ENCODE measurements at regions not wholly inside any gene's neighbourhood (a gene's known extent, or its start where the extent isn't known, plus 50 kb on each side); places are given as distances from the start of the nearest gene placed in this dataset.
A peak's percentile ranks its signal among the peaks of the same experiment; 100 is the strongest.

GRCh38 chr2:78318275-78318674, 707.2 kb upstream of the REG3G start:
- DNase-seq = no peak

DNA sequence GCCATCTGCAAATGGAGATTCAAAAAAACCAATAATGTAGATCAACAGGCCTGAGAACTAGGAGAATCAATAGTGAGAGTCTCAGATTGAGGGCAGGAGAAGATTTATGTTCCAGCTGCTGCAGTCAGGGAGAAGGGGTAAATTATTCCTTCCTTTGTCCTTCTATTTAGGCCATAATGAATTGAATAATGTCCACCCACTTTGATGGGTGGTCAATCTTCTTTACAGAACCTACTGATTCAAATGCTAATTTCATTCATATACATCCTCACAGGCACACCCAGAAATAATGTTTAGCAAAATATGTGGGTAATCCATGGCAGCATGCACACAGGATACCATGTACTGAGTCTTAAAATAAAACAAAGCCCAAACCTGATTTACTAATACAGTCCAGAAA, 695.3 kb upstream of the REG3G start:
- DNase-seq = no peak

GRCh38 chr2:78351208-78351607, 674.3 kb upstream of the REG3G start:
- DNase-seq = peak; percentile 6

DNA sequence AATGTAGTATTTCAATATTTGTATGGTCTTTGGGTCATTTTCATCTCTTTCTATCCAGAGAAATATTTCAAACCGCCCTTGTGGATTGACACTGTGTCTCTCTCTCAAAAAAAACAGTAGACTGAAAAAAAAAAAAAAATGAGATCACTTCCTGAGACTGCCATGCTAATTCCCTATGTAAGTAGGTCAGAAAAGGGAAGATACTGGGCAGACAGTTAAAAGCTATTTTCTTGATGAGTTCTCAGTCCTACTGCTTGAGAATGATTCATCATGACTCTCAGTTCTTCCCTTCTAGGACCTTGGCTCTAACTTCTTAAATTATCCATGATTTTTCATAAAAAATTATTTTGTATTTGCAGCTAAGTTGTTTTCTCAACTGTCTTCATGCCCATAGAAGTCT, 672.3 kb upstream of the REG3G start:
- DNase-seq = no peak

DNA sequence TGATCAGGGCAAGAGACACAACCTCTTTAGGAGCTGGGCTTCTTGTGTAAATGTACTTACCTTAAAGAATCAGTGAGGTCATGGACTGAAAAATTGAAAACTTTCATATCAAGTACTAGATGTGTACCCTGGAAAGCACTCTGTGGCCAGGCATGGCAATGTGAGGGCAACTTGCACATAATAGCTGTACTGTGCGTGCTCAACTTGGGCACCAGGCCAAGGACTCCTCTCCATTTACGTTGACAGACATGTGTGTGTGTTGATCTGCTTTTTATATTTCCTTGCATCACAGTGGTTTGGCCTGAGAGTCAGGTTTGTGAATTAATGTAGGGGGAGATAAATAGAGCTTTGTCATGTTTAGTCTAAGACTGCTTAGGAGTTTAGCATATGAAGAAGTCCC, 669.5 kb upstream of the REG3G start:
- no peak for DNase-seq

GRCh38 chr2:78383576-78383975, 641.9 kb upstream of the REG3G start:
- DNase-seq = no peak

GRCh38 chr2:78397198-78397597, 628.3 kb upstream of the REG3G start:
- DNase-seq = no peak

DNA sequence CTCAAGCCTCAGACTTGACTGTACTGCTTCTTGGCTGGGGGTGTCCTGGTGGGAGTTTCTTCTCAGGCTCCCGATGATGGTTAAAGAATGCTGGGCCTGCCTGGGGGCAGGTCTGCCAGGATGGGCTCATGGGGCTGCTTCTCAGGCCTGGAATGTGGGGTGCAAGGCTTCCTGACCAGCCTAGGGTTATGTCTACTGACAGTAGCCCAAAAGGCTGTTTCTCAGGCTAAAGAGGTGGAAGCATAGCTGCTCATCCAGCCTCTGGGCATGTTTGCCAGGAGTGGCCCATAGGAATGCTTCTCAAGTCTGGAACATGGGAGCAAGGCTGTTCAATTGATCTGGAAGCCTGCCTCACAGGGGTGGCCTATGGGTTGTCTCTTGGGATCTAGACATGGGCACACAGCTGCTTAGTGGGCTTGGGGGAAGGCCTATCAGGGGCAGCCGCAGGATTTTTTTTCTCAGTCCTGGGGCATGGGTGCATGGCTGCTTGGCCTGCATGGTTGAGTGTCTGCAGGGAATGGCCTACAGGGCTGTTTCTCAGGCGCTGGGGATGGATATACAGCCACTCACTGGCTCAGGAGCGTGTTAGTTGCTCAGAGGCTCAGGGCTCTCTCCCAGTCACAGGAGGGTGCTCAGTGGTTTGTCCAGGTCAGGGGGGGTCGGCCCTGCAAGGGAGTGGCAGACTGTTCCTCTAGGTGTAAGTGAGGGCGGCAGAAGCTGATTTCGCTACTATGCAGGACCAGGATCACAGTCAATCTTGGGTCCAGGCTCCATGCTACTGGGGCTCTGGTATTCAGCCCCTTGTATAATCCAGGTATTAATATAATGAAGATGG, 617.3 kb upstream of the REG3G start:
- DNase-seq = no peak

- peak; percentile 15 for DNase-seq
These were observed 616.7 kb upstream of the REG3G start for GRCh38 chr2:78408795-78409118.

DNA sequence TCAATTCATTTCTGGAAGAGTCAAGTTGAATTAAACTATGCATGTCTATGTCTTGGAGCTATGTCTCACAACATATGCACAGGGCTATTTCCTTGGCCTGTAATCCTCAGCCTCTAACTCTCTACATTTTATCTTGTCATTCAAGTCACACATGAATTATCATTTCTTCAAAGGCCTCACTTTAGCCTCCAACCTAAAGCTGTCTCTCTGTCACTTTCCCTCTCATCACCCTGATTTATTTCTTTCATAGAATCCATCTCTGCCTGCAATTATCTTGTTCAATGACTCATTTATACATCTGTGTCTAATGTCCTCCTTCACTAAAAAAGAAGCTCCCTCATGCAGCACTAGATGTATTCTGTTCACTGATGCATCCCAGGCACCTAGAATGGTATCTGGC, 614.2 kb upstream of the REG3G start:
- DNase-seq = no peak

DNA sequence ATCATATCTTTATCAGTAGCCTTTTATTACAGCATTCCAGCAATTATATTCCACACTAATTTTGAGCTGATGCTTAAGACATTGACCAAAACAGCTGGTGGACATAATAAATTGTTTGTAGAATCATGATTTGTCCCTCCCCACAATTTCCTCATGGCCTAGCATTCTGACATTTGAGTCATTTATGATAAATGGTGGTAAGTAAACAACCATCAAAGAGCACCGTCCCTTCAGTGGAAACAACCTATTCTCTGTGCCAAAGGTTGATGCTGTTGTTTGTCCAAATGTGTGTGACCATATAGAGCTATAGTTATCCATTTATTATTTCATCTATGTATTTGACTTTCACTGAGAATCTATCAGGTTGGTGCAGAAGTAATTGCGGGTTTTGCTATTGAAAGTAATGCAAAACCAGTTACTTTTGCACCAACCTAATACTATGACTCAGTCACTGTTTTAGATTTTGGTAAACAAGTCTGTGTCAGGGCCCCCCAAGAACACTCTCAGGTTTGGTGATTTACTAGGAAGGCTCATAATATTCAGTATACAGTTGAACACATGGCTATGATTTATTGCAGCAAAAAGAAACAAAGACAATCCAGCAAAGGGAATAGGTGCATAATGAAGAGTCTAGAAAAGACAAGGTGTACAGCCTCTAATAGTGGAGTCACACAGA, 608.7 kb upstream of the REG3G start:
- peak; percentile 33 for DNase-seq

GRCh38 chr2:78417355-78417754, 608.1 kb upstream of the REG3G start:
- DNase-seq = no peak

GRCh38 chr2:78418021-78418420, 607.5 kb upstream of the REG3G start:
- no peak for DNase-seq

GRCh38 chr2:78420132-78420531, 605.4 kb upstream of the REG3G start:
- DNase-seq = no peak

- DNase-seq = no peak
These were observed 601.9 kb upstream of the REG3G start for GRCh38 chr2:78423631-78424030.

DNA sequence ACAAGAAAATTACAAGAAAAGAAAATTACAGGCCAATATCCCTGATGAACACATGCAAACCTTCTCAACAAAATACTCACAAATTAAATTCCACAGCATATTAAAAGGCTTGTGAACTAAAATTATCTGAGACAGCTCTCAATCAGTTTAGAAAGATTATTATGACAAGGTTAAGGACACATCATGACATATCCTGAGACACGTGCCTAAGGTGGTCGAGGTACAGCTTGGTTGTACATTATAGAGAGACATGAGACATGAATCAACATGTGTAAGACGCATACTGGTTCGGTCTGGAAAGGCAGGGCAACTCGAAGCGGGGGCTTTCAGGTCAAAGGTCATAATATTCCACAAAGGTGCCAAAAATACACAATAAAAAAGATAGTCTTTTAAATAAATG, 598.3 kb upstream of the REG3G start:
- DNase-seq = no peak

DNA sequence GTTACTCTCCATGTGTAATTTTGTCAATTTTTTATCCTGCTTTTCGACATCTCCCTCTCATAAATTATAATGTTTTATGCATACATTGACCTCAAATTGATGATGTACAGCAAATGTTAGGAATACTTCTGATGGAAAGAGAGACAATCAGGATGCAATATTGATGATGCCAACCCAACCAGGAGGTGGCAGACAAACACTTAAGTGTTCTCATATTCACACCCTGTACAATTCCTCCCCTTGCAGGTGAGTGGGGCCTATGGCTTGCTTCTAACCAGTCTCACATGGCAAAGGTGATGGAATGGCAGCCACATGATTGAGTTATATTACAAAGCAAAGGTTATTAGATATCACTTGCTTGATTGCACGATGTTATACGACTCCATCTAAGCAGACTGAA, 594.3 kb upstream of the REG3G start:
- peak; percentile 69 for DNase-seq

DNA sequence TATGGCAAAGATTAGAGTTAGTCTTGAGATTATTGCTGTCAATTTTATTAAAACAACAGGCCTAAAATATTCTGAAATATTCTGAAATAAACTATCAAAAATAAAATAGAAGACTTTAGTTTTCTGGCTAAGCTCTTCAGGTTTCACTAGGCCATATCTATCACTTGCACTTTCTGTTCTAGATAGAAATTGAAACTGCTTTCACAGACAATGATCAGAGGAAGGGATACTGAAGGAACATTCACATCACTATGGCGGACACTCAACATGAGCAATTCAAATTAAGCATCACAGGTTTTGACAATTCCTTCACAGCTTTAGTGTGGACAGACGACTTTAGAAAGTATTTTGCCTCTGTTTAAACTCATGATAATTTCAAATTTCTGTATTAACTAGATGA, 586.4 kb upstream of the REG3G start:
- DNase-seq = no peak

DNA sequence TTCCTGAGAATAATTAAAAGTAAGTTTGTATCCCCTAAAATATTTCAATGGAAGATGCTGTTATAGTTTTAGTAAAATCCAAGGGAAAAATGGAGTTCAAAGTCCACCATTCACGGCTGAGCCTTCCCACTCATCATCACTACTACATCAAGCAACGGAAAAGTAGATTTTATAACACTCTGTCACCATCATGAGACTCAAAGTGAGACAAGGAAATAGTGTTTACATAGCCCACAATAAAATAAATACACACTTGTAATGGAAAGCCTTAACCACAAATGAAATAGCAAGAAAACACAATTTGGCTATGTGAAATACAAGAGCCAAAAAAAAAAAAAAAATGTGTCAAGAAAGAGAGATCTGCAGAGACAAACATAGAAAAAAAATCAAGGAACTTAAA, 569.9 kb upstream of the REG3G start:
- no peak for DNase-seq

DNA sequence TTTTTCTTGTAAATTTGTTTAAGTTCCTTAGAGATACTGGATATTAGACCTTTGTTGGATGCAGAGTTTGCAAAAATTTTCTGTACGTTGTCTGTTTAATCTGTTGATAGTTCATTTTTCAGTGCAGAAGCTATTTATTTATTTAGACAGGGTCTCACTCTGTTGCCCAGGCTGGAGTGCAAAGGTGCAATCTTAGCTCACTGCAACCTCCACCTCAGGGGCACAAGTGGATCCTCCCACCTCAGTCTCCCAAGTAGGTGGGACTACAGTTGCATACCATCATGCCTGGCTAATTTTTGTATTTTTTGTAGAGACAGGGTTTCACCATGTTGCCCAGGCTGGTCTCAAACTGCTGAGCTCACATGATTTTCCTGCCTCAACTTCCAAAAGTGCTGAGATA, 568.2 kb upstream of the REG3G start:
- no peak for DNase-seq

GRCh38 chr2:78465707-78466106, 559.8 kb upstream of the REG3G start:
- no peak for DNase-seq

- no peak for DNase-seq
These were observed 548.8 kb upstream of the REG3G start for GRCh38 chr2:78476619-78477229.

- DNase-seq = no peak
These were observed 538.9 kb upstream of the REG3G start for GRCh38 chr2:78486565-78486964.

GRCh38 chr2:78498125-78498524, 527.4 kb upstream of the REG3G start:
- no peak for DNase-seq
